ENCODE measurements at regions not wholly inside any gene's neighbourhood (a gene's known extent, or its start where the extent isn't known, plus 50 kb on each side); places are given as distances from the start of the nearest gene placed in this dataset.

DNA sequence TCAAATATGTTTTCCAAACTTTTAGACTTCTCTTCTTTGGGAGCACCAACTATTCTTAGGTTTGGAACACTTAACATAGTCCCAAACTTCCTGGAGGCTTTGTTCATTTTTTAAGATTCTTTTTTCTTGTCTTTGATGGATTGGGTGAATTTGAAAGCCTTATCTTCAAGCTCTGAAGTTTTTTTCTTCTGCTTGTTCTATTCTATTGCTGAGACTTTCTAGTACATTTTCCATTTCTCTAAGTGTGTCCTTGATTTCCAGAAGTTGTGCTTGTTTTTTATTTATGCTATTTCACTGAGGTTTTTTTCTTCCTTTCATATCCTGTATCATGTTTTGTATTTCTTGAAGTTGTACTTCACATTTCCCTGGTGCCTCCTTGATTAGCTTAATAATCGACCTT is 97.5 kb downstream of the PLSCR2 start:
- Histone ChIP-seq H2BK12ac (ENCODE audit: insufficient read length, low read depth, low read length) (no peak overlapping the region), H3K27me3 (ENCODE audit: insufficient read depth, low read length) (no peaks in the 10 kb centered on the region), H3K56ac (ENCODE audit: insufficient read length, low read depth, low read length) (no peak overlapping the region), H3K4me2 (ENCODE audit: insufficient read depth, insufficient read length, low read length) (no peak overlapping the region), H3K23ac (ENCODE audit: insufficient read length, low read depth, low read length) (no peak overlapping the region), H3K9ac (ENCODE audit: extremely low read depth, insufficient read length, low read length) (no peak overlapping the region), H3K18ac (ENCODE audit: insufficient read length, low read depth, low read length) (no peak overlapping the region), H3K9me3 (ENCODE audit: control insufficient read depth, low read depth, low read length) (no peaks in the 10 kb centered on the region), H3T11ph (ENCODE audit: low read length) (no peak overlapping the region), H2BK120ac (ENCODE audit: low read depth, low read length, poor library complexity, severe bottlenecking) (no peak overlapping the region), H3K23me2 (ENCODE audit: insufficient read length, low read depth, low read length, poor library complexity, severe bottlenecking) (no peaks in the 10 kb centered on the region), H3K79me2 (ENCODE audit: insufficient read depth, low read length) (no peaks in the 10 kb centered on the region), H4K8ac (replicated peaks; ENCODE audit: insufficient read length, low read depth, low read length) (no peak overlapping the region), H4K91ac (ENCODE audit: insufficient read length, low read depth, low read length) (no peak overlapping the region), H3K79me1 (ENCODE audit: insufficient read depth, low read depth, low read length, poor library complexity, severe bottlenecking) (no peaks in the 10 kb centered on the region), H2BK5ac (ENCODE audit: insufficient read length, low read length) (no peak overlapping the region), H2BK20ac (ENCODE audit: low read depth, low read length, poor library complexity, severe bottlenecking) (no peak overlapping the region), H3K4ac (ENCODE audit: low read depth, low read length) (no peak overlapping the region), H3K4me1 (ENCODE audit: insufficient read depth, low read length) (no peaks in the 10 kb centered on the region), H4K5ac (ENCODE audit: insufficient read length, low read depth, low read length) (no peak overlapping the region), H2AFZ (ENCODE audit: low read length) (no peak overlapping the region), H3K27ac (ENCODE audit: insufficient read length, low read depth, low read length) (no peak overlapping the region), H4K20me1 (ENCODE audit: control insufficient read depth, insufficient read depth, insufficient read length) (no peaks in the 10 kb centered on the region), H2BK15ac (ENCODE audit: low read depth, low read length) (no peak overlapping the region), H3K14ac (ENCODE audit: insufficient read depth, low read length) (no peak overlapping the region), H2AK5ac (ENCODE audit: insufficient read length, low read length) (no peak overlapping the region)
- no peak for DNase-seq
- no CpG with 5 or more reads among the region's 1 CpG for WGBS (ENCODE audit: extremely low coverage, insufficient read length, low lambda C conversion rate)
- peaks cover 0 to 19% (median 5%) of the 10 kb centered on the region in 3 experiments; a peak in 5 of 7 replicates for H3K36me3 Mint-ChIP-seq (ENCODE audit: insufficient read depth in 1 of 3, low read depth in 3 of 3)
- H3K4me3 Mint-ChIP-seq: no peak overlapping the region
- no peaks in the 10 kb centered on the region for H3K27me3 Mint-ChIP-seq (ENCODE audit: low read depth)
- H3K4me1 Mint-ChIP-seq: peaks cover 15 to 19% of the 10 kb centered on the region in 2 experiments
- H3K9me3 Mint-ChIP-seq: peaks cover 10 to 12% of the 10 kb centered on the region in 2 experiments
- H3K27ac Mint-ChIP-seq: no peak overlapping the region
- TF ChIP-seq, protein P1, sequence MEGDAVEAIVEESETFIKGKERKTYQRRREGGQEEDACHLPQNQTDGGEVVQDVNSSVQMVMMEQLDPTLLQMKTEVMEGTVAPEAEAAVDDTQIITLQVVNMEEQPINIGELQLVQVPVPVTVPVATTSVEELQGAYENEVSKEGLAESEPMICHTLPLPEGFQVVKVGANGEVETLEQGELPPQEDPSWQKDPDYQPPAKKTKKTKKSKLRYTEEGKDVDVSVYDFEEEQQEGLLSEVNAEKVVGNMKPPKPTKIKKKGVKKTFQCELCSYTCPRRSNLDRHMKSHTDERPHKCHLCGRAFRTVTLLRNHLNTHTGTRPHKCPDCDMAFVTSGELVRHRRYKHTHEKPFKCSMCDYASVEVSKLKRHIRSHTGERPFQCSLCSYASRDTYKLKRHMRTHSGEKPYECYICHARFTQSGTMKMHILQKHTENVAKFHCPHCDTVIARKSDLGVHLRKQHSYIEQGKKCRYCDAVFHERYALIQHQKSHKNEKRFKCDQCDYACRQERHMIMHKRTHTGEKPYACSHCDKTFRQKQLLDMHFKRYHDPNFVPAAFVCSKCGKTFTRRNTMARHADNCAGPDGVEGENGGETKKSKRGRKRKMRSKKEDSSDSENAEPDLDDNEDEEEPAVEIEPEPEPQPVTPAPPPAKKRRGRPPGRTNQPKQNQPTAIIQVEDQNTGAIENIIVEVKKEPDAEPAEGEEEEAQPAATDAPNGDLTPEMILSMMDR (conservative IDR thresholded peaks at IDR 0.05): no peak

All from H9 (cell line).